HG03558 (cell line): ENCODE measurements at regions not wholly inside any gene's neighbourhood (a gene's known extent, or its start where the extent isn't known, plus 50 kb on each side); places are given as distances from the start of the nearest gene placed in this dataset.
"Not testable (repeated sequence)": the region's sequence is repeated elsewhere in the genome, so short reads cannot be mapped to it uniquely, and the experiment has no call there.

Experiments used
- ATAC-seq: cut with Tn5 transposase; IDR thresholded peaks from one replicate; pipeline ENCODE4 v1.9.1; 2021; ENCODE audit warnings: moderate number of reproducible peaks; ENCODE audit not compliant: unreplicated experiment; ENCODE audit errors: extremely low read depth

- no peak for ATAC-seq
Measured at GRCh38 chr10:57457972-57458512, 809.7 kb downstream of the IPMK start.

- no peak for ATAC-seq
Measured at GRCh38 chr10:57430376-57430775, 837.3 kb downstream of the IPMK start.

GRCh38 chr10:57420881-57421280 is 846.8 kb downstream of the IPMK start:
- ATAC-seq, result no peak

- no peak for ATAC-seq
Measured at GRCh38 chr10:57418476-57418875, 849.2 kb downstream of the IPMK start.

- no peak for ATAC-seq
Measured at GRCh38 chr10:57395923-57396322, 871.8 kb downstream of the IPMK start.

GRCh38 chr10:57367412-57367811 is 900.3 kb downstream of the IPMK start:
- no peak for ATAC-seq

- no peak for ATAC-seq
Measured at GRCh38 chr10:57362811-57363210, 904.9 kb downstream of the IPMK start.

- no peak for ATAC-seq
Measured at GRCh38 chr10:57353403-57354003, 914.2 kb downstream of the IPMK start.

- no peak for ATAC-seq
Measured at GRCh38 chr10:57351076-57351475, 916.6 kb downstream of the IPMK start.

GRCh38 chr10:57341294-57341693 is 926.4 kb downstream of the IPMK start:
- no peak for ATAC-seq

- peak; percentile 72 for ATAC-seq
Measured at GRCh38 chr10:57338823-57339558, 928.7 kb downstream of the IPMK start.

- no peak for ATAC-seq
Measured at GRCh38 chr10:57336865-57337264, 930.8 kb downstream of the IPMK start.

- ATAC-seq, result no peak
Measured at GRCh38 chr10:57336341-57336740, 931.4 kb downstream of the IPMK start.

- no peak for ATAC-seq
Measured at GRCh38 chr10:57334523-57334922, 933.2 kb downstream of the IPMK start.

- ATAC-seq, result no peak
Measured at GRCh38 chr10:57333880-57334279, 933.8 kb downstream of the IPMK start.

GRCh38 chr10:57321400-57321854 is 946.3 kb downstream of the IPMK start:
- ATAC-seq, result not testable (repeated sequence)

- ATAC-seq, result no peak
Measured at GRCh38 chr10:57320416-57320815, 947.3 kb downstream of the IPMK start.

GRCh38 chr10:57314046-57314445 is 953.0 kb upstream of the ZWINT start:
- no peak for ATAC-seq

- no peak for ATAC-seq
Measured at GRCh38 chr10:57303566-57303965, 942.5 kb upstream of the ZWINT start.

- ATAC-seq, result no peak
Measured at GRCh38 chr10:57300718-57301117, 939.7 kb upstream of the ZWINT start.

GRCh38 chr10:57294698-57295097 is 933.6 kb upstream of the ZWINT start:
- ATAC-seq, result no peak

GRCh38 chr10:57288754-57289153 is 927.7 kb upstream of the ZWINT start:
- no peak for ATAC-seq
